PFSK-1 (cell line): ENCODE measurements at regions not wholly inside any gene's neighbourhood (a gene's known extent, or its start where the extent isn't known, plus 50 kb on each side); places are given as distances from the start of the nearest gene placed in this dataset.

ENCODE experiments used
- POLR2AphosphoS5 ChIP-seq: IDR thresholded peaks from 2 replicates; pipeline ENCODE4 v1.6.1; 2012; ENCODE audit warnings: low read depth, mild to moderate bottlenecking, control low read depth, low read length, moderate library complexity
- SIN3A ChIP-seq: IDR thresholded peaks from 2 replicates; pipeline ENCODE4 v1.6.1; 2012; ENCODE audit warnings: mild to moderate bottlenecking, low read length, moderate library complexity, borderline replicate concordance; ENCODE audit not compliant: insufficient read depth
- TAF1 ChIP-seq: IDR thresholded peaks from 2 replicates; pipeline ENCODE4 v1.6.1; 2012; ENCODE audit warnings: low read length, control low read depth, borderline replicate concordance; ENCODE audit not compliant: insufficient read depth
- TF ChIP-seq, protein P1 (sequence below), 2 experiments: IDR thresholded peaks; 2 replicates each; pipeline versions ENCODE4 v1.6.1 to v1.8.0; 2011 to 2012; ENCODE audit warnings: low read depth in 2 of 2, low read length in 2 of 2, control low read depth in 1 of 2, inconsistent platforms in 1 of 2, mild to moderate bottlenecking in 1 of 2, moderate library complexity in 1 of 2; ENCODE audit not compliant: insufficient read depth in 1 of 2

DNA sequence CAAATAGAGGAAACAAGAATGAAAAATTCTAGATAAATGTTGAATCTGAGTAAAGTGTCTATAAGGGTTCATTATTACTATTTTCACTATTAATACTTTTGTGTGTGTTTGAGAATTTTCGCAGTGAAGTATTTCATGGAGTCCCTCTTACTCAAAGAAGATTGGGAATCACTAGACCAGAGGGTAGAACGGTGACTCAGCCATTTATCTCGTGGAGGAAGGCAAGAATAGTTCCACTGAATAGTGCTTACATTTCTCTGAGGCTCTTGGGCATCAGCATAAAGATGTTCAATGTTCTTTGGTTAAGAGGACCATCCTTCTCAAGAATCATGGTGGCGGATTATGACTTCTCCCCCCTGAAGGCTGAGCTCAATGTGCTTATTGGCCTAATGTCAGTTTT is 376.7 kb upstream of the ARID1B start:
- TF ChIP-seq POLR2AphosphoS5 (no peak), TAF1 (no peak), SIN3A (no peak)
- TF ChIP-seq, protein P1, sequence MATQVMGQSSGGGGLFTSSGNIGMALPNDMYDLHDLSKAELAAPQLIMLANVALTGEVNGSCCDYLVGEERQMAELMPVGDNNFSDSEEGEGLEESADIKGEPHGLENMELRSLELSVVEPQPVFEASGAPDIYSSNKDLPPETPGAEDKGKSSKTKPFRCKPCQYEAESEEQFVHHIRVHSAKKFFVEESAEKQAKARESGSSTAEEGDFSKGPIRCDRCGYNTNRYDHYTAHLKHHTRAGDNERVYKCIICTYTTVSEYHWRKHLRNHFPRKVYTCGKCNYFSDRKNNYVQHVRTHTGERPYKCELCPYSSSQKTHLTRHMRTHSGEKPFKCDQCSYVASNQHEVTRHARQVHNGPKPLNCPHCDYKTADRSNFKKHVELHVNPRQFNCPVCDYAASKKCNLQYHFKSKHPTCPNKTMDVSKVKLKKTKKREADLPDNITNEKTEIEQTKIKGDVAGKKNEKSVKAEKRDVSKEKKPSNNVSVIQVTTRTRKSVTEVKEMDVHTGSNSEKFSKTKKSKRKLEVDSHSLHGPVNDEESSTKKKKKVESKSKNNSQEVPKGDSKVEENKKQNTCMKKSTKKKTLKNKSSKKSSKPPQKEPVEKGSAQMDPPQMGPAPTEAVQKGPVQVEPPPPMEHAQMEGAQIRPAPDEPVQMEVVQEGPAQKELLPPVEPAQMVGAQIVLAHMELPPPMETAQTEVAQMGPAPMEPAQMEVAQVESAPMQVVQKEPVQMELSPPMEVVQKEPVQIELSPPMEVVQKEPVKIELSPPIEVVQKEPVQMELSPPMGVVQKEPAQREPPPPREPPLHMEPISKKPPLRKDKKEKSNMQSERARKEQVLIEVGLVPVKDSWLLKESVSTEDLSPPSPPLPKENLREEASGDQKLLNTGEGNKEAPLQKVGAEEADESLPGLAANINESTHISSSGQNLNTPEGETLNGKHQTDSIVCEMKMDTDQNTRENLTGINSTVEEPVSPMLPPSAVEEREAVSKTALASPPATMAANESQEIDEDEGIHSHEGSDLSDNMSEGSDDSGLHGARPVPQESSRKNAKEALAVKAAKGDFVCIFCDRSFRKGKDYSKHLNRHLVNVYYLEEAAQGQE (IDR thresholded peaks at IDR 0.05; ENCODE audit: insufficient read depth in 1 of 2, low read depth in 2 of 2, low read length in 2 of 2) = no peak
